NCI-H345 treated with DMSO at 0.1 percent for 48 hours (cell line): ENCODE measurements at regions not wholly inside any gene's neighbourhood (a gene's known extent, or its start where the extent isn't known, plus 50 kb on each side); places are given as distances from the start of the nearest gene placed in this dataset.
"Not testable (repeated sequence)": the region's sequence is repeated elsewhere in the genome, so short reads cannot be mapped to it uniquely, and the experiment has no call there.

Source experiments
- DNase-seq: peaks from one replicate; lab custom pipeline; 2025; ENCODE audit not compliant: unreplicated experiment; lab: John Stamatoyannopoulos, UW

DNA sequence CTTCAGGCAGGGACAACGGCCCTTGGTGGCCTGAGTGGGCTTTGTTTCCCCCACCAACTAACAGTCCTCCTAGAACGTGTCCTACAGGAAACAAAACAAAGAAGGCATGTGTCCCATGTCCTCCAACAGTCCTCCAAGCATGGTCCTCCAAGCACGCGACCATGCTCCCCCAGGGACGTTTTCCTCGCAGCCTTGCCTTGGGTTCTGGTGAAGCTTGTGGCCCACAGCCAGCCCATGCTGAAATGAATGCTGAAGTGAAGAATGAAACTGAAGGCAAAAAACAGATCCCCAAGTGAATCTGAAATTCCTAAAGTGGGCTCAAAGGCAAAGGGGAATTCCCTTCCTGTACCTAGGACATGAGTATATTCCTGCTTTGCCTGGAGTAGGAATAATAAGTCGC is 176.6 kb downstream of the JCAD start:
- DNase-seq, result no peak

DNA sequence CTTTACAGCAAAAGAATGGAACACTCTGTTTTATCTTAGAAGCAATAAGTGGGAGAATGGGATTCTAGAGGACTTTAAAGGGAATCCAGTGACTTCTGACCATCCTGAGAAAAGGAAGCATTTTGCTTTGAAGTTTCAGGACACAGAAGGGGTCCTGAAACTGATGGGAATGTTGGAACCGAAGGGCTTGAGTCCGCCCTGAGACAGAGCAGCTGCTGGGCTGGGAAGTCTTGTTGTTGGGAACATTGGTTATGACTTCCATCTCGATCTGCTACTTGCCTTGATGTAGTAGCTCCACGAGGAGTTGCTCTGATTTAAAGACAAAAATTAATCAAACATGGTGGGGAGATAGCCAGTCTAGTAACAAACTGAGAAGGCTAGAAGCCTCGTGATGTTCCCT is 177.6 kb downstream of the JCAD start:
- no peak for DNase-seq

DNA sequence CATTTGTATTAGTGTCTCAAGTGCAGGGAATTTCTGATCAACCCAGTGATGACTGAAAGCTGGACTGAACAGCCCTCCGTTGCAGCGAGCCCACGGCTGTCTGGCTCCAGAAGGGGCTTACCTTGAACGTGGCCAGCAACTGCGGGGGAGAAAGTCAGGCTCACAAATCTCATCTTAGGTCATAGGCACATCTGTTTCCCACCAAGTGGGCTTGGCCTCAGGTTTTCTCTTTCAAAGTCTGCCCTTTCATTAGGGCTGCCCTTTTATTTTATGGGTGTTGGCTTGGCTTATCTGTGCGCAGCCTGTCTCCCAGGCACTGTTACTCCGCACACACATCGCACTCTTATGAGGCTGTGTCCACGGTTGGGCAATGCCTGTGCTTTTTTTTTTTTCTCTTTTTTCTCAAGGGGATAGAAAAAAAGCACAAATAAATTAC is 178.0 kb downstream of the JCAD start:
- no peak for DNase-seq

DNA sequence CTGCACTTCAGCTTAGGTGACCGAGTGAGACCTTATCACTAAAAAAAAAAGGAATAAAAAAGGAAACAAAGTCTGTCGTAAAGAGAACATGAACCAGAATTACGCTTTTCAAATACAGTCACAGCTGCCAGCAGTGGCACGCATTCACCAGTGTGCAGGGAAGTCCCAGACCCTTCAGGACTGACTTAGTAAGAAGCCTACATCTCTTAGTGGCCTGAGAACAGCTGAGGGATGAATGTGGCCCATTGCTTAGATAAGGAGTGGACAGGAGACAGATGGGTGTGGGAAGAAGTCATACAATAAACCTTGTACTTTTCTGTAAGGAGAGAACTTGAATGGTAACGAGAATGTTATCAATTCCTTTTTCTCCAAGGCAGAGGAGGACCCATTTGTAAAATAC is 178.5 kb downstream of the JCAD start:
- DNase-seq, result no peak

DNA sequence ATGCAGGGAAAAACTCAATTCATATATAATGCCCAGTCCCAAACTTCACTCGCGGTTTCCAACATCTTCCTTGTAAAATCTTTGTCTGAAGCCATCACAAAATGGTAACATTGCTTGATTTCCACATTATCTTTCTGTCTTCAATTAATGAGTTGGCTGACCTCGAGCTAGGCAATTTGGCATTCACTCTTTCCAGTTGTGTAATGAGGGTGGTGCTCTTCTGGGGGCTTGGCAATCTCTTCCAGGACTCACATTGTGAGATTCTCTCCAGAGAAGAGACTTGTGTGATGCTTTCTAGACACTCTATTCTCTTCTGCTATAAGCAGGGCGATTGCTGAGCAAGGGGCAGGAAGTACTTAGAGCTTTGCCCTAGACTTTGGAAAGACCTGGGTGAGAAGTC is 179.5 kb downstream of the JCAD start:
- no peak for DNase-seq

DNA sequence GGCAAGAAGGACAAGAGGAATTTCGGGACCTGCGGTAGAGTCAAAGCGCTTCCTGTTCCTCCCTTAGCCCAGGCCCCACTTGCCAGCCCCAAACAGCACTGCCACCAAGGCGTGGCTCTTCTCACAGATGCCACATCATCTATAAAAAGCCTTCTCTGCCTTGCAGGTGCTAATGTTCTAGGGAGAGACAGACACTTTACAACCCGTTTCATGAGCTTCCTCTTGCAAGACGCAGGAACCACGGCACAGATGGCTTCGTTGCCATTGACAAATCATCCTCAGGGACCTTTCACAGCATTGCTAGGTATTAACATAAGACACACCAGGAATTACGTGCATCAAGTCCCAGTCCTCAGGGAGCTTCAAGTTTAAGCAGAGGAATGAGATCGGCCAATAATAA is 180.9 kb downstream of the JCAD start:
- no peak for DNase-seq

DNA sequence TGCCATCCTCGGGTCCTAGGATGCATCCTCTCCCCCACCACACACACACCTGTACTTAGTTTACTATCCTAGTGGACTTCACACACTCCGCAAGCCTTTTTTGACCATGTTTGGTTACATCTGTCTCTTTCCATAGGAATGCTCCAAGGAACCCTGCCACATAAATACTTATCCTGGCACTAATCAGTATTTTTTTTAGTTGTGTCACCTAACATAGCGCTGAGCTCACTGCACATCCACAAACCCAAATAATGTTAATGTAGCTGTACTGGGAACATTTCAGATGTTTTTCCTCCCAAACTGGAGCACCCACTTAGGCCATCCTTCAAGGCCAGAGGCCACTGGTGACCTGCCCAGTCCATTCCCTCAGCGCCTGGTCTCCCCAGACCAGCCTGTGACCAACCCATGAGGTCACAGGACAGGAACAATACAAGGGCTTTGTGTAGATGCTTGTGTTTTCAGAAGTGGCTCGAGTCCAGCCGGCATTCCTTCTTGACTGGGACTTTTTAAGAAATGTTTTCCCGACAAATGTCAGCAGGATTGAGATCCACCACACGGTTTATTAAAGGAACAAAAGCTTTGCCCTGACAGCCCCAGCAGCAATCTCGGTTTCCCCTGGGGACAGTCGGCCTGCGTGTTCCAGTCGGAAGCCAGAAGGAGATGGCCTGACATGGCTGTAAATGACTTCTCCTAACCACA is 181.4 kb downstream of the JCAD start:
- DNase-seq, result no peak

DNA sequence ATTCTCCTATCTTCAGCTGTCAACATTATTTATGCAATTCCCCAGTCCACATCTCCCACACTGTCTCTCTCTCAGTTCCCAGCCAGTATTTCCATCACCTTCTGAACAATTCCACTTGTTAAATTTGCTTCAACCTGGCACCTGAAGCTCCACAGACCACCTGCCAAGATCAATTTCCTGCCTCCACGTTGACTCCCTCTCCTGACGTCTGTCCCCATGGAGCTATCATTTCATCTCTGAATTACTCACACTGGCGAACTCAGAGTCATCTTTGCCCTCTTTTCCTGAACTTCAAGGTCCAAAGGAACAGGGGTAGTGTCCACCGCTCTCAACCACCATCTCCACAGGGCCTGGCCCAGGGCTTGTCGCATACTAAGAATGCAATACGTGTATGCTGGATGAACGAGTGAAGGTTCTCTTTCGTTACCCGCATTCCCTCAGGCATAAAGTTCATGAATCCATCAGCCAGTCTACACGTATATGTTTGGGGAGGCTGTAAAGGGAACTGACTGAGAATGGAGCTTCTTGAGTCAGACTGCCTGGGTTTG is 183.3 kb downstream of the JCAD start:
- no peak for DNase-seq

DNA sequence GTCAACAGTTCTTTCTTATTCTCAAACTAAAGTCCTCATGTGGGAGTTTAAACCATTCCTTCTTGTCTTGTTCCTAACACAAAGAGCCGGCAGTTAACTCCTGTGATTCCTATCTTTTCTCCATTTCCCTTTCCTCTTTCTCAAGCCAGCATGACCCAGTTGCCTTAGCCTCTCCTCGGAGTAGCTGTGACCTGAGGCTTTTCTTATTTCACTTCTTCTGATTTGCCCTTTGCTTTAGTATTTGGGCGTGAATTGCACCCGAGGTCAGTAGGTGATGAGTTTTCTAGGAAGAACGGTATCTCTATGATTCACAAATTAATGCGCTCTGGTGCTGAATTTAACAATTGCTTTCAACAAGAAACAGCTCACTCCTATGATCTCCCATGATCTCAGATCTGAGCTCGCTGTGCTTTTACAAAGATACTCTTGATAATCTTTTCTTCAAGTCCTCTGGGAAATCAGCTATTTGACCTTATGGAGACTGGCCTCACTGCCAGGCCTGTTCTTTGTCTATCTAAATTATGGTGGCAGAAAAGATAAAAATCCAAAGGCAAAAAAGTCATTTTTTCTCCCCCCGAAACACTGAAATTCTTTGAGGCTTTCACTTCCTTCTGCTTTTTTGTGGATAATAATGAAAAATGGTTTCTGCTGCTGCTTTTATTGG is 184.6 kb downstream of the JCAD start:
- DNase-seq, result no peak

DNA sequence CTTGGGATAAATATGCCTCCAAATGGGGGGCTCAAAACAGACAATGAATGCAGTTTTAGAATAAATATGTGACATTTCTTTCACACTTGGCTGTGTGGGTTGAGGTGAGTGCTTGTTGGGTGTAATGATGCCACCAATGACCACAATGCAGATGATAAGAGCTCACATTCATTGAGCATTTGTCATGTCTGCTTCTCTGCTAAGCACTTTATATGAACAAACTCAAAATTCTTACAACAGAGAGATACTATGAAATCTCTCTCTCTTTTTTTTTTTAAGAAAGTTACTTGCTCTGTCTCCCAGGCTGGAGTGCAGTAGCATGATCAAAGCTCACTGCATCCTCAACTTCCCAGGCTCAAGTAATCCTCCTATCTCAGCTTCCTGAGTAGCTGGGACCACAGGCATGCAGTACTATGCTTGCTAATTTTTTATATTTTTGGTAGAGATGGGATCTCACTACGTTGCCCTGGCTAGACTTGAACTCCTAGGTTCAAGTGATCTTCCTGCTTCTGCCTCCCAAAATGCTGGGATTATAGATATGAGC is 185.4 kb downstream of the JCAD start:
- no peak for DNase-seq

DNA sequence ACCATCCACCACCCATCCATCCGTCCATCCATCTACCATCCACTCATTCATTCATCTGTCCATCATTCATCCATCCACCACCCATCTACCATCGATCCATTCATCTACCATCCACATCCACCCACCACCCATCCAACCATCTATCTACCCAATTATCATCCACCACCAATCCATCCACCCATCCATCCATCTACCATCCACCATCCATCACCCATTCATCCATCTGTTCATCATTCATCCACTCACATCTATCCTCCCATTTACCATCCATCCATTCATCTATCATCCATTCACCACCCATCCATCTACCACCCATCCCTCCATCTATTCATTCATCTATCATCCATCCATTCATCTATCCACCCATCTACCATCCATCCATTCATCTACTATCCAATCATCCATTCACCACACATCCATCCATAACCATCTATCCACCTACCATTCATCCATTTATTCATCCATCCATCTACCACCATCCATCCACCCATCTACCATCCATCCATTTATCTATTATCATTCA is 188.8 kb downstream of the JCAD start:
- no peak for DNase-seq

DNA sequence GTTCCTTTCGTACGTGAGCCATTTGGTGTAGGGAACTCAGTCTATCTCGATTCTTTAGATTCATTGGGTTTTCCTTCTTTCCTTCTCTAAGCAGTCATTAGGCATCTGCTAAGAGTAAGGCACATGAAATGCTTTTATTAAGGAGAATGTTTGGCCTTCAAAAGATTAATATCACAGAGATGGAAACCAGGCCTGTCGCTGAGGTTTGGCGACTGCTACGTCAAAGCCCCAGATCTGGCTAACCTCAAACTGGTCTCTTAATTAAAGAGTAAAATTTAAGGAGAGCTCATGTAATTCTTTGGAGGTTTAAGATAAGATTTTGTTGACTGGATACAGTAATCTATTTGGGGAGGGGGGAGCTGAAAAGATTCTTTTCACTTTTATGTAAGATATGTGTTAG is 189.8 kb downstream of the JCAD start:
- DNase-seq, result no peak

DNA sequence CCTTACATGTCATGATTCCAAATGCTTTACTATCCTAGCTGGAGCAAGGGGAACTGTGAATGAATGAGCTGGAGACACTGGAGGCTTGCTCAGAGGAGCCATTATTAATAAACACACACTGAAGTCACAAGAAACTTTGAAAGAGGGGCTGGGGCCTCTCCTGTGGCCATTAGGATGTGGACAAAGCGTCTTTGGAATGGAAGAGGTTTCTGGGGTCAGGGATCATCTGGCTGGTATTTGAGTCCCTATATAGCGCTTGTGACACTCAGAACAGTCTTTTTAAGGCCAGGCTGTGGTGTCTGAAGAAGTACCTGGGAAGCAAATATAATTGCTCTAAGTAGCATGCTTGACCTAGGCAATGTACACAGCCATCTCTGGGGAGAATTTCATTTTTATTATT is 193.0 kb downstream of the JCAD start:
- DNase-seq, result no peak

DNA sequence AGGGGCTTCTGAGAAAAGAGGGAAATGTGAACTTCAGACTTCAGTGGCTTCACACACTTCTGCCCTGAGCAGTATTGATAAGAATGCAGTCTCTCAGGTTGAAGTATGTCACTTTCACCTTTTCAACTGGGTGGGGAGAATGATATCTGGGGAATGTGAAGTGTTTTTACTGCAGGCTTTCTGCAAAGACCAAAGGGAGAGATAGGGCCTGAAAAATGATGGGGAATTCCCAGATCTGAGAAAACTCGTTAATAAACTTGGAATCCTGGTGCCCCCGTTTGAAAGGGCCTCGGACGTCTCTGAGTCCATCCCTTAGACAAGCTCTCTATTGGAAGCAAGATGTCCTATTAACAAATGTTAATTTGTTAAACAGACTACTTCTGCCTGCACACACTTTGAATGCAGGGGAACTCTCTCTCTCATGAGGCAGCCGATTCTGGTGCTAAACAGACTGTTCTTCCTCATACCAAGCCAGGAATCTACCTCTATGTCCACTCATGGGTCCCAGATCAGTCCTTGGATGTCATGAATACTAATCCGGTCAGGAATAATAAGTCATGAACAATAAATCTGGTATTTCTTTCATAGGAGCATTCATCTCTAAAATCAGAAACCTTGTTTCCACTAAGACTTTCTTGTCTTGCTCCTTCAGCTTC is 193.6 kb downstream of the JCAD start:
- no peak for DNase-seq

DNA sequence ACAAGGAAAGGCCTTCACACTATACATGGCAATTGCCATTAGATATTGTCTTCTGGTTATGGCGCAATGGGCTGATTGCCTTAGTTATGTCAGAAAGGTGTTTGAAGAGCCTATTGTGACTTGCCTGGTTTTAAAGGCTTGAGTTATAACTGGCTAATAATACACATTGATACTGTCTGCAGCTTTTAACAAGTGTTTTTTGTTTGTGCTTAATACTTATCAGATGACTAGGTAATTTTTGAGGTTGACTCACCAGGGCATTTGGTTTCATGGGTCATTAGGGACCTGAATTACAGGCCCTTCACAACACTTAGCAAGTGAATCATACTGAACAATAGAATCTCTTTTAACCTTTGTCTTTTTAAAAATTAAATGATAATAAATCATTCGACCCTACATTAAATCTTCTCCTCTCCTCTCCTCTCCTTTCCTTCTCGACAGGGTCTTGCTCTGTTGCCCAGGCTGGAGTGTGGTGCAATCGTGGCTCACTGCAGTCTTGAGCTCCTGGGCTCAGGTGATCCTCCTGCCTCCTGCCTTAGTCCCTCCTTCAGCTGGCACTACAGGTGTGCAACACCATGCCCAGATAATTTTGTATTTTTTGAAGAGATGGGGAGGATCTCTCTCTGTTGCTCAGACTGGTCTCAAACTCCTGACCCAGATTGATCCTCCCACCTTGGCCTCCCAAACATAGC is 196.3 kb downstream of the JCAD start:
- DNase-seq, result no peak

DNA sequence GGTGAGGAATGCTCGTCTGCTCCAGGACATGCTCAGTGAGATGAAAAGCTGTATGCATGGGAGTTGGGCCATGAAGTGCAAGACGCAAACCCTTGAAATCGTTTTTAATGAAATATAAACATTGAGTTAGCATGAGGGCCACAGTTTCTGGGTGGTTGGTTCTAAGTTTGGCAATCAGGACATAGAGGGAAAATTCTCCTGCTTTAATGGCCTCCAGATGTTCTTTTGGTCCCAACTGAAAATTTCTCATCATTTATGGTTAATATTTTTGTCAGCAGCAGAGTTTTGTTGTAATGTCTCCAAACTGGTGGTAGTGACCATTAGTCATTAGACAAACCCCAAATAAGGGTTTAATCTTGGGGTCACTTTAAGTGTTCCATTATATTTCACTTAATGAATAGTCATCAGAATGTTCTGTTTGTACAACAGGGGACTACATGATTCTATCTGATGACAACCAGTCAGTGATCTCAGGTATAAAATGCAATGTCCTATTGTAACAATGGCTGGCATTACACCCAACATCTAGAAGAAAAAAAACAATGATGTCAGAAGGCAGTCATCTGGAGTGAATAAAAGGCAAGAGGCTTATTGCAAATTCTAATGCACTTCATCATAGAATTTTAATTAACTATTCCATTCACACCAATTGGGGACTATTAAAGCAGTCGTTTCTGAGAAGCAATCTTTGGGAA is 197.4 kb downstream of the JCAD start:
- DNase-seq, result no peak

DNA sequence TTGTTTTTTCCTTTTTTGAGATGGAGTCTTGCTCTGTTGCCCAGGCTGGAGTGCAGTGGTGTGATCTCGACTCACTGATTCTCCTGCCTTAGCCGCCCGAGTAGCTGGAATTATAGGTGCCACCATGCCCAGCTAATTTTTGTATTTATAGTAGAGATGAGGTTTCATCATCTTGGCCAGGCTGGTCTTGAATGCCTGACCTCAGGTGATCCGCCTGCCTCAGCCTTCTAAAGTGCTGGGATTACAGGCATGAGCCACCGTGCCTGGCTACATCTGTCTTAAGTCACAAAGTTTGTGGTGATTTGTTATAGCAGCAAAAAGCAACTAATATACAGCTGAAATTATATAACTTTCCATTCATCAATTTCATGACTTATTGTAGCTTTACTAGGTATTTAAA is 198.2 kb downstream of the JCAD start:
- not testable (repeated sequence) for DNase-seq

DNA sequence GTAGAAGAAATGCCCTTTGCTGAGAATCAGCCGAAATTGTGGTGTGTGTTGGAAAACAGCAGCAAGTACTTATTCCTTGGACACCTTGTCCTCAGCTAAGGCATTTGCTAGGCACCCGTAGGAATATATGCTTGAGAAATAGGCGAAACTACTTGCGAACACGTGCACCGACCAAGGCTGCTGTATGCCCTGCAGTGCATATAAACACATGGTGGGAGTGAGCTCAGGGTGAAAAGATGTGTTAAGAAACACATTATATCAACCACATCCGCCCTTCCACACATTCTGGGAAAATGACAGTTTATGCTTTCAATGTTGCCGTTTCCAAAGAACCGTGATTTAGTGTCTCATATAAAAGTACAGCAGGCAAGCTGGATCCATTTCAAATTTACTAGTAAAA is 199.2 kb downstream of the JCAD start:
- DNase-seq, result no peak

DNA sequence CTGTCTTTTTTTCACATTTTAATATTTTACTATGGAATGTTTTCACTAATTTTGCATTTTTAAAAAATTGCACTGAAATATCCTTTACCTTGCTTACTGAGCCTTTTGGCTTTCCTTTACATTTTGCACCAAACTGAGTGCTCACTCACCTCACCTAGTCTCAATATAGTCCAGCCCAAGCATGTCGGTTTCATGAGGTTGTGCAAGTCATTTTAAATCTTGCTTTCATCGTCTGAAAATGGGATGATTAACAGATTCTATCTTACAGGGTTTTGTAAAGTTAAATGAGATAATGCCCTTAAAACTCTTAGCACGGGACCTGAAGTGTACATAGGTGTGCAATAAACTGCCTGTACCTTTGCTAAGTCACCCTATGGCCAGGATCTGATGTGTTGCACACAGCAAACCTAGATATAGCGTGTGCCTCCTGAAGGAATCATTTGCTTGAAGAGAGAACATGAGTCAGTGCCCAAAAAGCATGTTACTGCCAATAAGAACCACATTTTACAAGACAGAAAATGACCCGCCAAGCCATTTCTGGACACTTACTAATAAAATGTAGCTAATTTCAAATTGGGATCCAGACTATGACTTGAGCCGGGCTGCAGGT is 199.8 kb downstream of the JCAD start:
- DNase-seq, result no peak

DNA sequence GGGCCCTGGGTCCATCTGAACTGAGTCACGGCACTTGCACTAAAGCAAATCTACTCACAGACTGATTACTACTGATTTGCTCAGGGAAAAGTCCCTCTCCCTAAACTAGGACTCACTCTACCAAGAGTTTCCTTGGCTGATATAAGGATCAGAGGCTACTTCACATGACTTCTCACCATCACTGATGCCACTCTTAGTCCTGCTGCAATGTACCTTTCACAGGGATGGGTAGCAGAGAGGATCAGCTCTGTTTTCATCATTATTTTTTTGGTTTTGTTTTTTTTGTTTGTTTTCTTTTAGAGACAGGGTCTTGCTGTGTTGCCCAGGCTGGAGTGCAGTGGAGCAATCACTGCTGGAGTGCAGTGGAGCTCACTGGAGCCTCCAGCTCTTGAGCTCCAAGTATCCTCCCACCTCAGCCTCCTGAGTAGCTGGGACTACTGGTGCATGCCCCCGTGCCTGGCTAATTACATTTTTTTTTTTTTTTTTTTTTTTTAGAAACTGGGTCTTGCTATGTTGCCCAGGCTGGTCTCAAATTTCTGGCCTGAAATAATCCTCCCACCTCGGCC is 200.6 kb downstream of the JCAD start:
- no peak for DNase-seq
